NCI-H1417 (cell line): ENCODE measurements at regions not wholly inside any gene's neighbourhood (a gene's known extent, or its start where the extent isn't known, plus 50 kb on each side); places are given as distances from the start of the nearest gene placed in this dataset.

Source experiments
- DNase-seq, 3 experiments: peaks; one replicate each; lab custom pipeline; 2025; lab: John Stamatoyannopoulos, UW

- no peak for DNase-seq
Measured at GRCh38 chr5:29963956-29964355, 1229.5 kb upstream of the CDH6 start.

- no peak for DNase-seq
Measured at GRCh38 chr5:29960323-29960722, 1233.2 kb upstream of the CDH6 start.

GRCh38 chr5:29950416-29951145 is 1242.9 kb upstream of the CDH6 start:
- DNase-seq, result peak in 2 of 3 experiments; percentile 9 to 13

GRCh38 chr5:29949301-29949872 is 1244.1 kb upstream of the CDH6 start:
- no peak for DNase-seq

GRCh38 chr5:29944327-29944726 is 1249.2 kb upstream of the CDH6 start:
- DNase-seq, result no peak

GRCh38 chr5:29942089-29942488 is 1251.4 kb upstream of the CDH6 start:
- no peak for DNase-seq

GRCh38 chr5:29939988-29940387 is 1253.5 kb upstream of the CDH6 start:
- peak in 1 of 3 experiments; percentile 47 for DNase-seq

GRCh38 chr5:29935371-29935770 is 1258.1 kb upstream of the CDH6 start:
- no peak for DNase-seq

- no peak for DNase-seq
Measured at GRCh38 chr5:29930316-29930715, 1263.2 kb upstream of the CDH6 start.

GRCh38 chr5:29924107-29924506 is 1269.4 kb upstream of the CDH6 start:
- no peak for DNase-seq

GRCh38 chr5:29905626-29906353 is 1287.7 kb upstream of the CDH6 start:
- DNase-seq, result no peak

- DNase-seq, result no peak
Measured at GRCh38 chr5:29902859-29903258, 1290.6 kb upstream of the CDH6 start.

- DNase-seq, result peak in 1 of 3 experiments; percentile 10
Measured at GRCh38 chr5:29899583-29899982, 1293.9 kb upstream of the CDH6 start.

GRCh38 chr5:29897916-29898315 is 1295.6 kb upstream of the CDH6 start:
- DNase-seq, result peak in 1 of 3 experiments; percentile 8

GRCh38 chr5:29896646-29897045 is 1296.8 kb upstream of the CDH6 start:
- no peak for DNase-seq

GRCh38 chr5:29894668-29895067 is 1298.8 kb upstream of the CDH6 start:
- no peak for DNase-seq

GRCh38 chr5:29889051-29889450 is 1304.4 kb upstream of the CDH6 start:
- peak in 1 of 3 experiments; percentile 9 for DNase-seq

GRCh38 chr5:29885595-29885994 is 1307.9 kb upstream of the CDH6 start:
- no peak for DNase-seq

GRCh38 chr5:29882036-29882435 is 1311.5 kb upstream of the CDH6 start:
- no peak for DNase-seq

- no peak for DNase-seq
Measured at GRCh38 chr5:29879401-29879800, 1314.1 kb upstream of the CDH6 start.

- no peak for DNase-seq
Measured at GRCh38 chr5:29878599-29878998, 1314.9 kb upstream of the CDH6 start.

- no peak for DNase-seq
Measured at GRCh38 chr5:29867155-29867554, 1326.3 kb upstream of the CDH6 start.

GRCh38 chr5:29853711-29854220 is 1339.7 kb upstream of the CDH6 start:
- DNase-seq, result peak in 2 of 3 experiments; percentile 5 to 59
